NCI-H2107 treated with DMSO at 0.1 percent for 48 hours (cell line): ENCODE measurements at regions not wholly inside any gene's neighbourhood (a gene's known extent, or its start where the extent isn't known, plus 50 kb on each side); places are given as distances from the start of the nearest gene placed in this dataset.

Experiments
- DNase-seq: peaks from one replicate; lab custom pipeline; 2025; ENCODE audit not compliant: unreplicated experiment; lab: John Stamatoyannopoulos, UW

GRCh38 chr4:181964731-181965130, 278.5 kb upstream of the TENM3 start:
- DNase-seq = no peak

DNA sequence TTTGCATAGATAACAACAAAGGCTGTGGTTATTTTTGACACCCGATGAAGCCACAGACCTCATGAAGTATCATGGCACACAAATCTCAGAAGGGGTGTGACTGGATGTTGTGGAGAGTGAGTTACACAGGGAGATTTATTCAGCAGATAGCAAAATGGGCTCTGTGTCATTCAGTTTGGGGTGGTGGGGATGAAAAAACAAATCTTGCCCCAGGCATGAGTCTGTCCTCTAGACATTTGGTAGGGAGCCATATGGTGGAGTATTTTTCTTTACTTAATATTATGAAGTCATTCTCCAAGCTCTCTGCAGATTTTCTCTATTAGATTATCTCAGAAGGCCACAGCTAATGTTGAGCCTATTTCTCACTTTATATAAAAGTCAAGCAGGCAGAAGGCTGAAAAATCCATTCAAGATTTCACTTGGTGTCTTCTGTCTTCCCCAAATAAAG, 277.1 kb upstream of the TENM3 start:
- DNase-seq = no peak

DNA sequence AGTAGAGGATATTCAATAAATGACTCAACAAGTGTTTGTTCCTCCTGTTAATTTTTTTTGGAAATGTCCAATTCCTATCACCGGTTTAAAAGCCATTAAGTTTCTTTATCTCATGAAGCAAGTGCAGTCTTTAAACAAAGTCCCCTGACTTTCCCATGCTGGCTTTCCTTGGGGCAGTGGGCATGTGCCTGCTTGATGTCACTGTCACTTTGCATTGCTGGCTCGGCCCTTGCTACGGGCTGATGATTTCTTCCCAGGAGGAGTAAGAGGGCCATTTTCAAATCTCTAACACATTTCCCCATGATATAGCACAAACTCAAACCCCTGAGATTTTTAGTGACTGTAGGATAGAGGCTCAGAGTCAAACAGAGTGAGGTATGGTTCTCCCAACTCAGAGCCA, 275.8 kb upstream of the TENM3 start:
- DNase-seq = no peak

DNA sequence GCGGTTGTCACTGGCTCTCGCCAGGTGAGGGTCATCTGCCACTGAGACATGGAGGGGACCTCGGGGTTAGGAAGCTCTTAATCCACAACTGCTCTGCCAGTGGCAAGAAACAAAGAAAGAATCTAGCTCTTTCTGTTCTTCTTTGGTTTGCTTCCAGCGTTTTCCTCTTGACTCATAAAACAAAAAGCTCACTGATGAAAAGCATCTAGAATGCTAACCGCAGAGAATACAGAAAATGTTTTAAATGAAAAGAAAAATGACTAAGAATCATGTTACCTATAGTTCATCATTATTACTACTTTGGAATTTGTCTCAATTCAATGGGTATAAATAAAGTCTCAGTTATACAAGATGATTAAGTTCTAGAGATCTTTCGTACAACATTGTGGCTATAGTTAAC, 274.8 kb upstream of the TENM3 start:
- no peak for DNase-seq

DNA sequence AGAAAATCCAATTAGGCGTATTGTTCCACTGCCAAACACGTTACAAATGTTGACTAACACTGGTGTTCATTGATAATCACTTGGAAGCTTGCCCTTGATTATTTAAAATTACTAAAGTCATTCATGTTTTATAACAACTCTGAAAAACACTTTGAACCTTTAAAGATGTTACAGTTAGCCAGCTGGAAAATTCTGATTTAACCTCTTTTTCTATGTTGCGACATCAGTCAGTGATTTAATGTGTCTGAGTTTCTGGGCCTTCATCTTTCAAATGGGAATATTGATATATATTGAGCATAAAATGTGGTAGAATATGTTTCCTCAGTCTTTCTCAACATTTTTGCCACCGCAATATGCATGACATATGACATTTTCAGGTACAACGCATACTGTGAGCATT, 274.1 kb upstream of the TENM3 start:
- no peak for DNase-seq

DNA sequence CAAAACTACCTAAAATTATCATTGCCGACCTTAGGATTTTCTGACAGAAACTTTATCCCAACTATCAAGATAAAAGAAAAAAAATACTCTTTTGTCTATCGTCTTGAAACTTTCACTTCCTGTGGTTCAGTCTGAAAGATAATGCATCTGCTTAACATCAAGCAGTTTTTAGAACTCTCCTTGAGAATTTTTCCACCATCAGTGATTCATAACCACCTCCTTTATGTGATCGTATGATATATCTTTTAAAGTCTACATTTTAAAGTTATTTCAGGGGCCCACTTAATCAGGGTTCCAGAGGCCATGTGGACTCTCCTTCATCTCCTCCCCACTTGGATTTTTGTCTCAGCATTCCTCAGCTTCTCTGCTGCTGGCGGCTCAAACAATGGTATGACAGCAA, 272.8 kb upstream of the TENM3 start:
- no peak for DNase-seq

DNA sequence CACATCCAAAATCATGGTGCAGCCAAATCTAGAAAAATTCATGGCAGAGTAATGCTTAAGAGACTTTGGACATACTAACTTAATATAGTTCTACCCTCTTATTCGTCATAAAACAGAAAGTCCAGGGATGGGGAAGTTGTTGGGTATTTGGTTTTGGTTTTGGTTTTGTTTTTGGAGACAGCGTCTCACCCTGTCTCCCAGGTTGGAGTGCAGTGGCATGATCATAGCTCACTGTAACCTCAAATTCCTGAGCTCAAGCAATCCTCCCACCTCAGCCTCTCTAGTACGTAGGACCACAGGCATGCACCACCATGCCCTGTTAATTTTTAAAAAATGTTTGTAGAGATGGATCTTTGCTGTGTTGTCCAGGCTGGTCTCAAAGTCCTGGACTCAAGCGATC, 271.8 kb upstream of the TENM3 start:
- DNase-seq = no peak

DNA sequence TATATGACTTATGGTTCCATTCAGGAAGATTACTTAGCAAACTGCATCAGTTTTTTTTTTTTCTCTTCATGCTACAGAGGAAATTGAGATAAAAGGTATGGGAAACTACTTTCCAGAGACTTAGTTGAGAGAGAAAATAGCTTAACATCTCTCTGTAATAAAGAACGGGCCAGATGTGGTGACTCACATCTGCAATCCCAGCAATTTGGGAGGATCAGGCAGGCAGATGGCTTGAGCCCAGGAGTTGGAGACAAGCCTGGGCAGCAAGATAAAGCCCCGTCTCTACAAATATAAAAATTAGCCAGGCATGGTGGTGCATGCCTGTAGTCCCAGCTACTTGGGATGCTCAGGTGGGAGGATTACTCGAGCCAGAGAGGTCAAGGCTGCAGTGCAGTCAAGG, 271.2 kb upstream of the TENM3 start:
- DNase-seq = no peak

DNA sequence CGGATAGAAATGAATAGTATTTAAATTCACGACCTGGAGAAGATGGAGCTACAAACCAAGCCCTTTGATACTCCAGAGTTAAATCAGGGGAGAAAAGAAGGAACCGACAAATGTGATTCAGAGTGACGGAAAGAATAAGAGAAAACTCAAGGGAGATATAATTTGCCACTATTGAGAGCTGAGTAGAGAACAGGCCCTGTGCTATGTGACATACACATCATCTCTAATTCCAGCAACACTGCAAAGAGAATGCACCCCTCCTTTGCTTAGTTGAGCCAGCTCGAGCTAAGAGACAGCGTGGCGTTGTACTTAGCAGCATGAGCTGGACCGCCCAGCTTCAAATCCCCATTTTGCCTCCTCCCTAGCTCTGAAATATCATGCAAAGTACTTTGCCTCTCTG, 266.4 kb upstream of the TENM3 start:
- no peak for DNase-seq

DNA sequence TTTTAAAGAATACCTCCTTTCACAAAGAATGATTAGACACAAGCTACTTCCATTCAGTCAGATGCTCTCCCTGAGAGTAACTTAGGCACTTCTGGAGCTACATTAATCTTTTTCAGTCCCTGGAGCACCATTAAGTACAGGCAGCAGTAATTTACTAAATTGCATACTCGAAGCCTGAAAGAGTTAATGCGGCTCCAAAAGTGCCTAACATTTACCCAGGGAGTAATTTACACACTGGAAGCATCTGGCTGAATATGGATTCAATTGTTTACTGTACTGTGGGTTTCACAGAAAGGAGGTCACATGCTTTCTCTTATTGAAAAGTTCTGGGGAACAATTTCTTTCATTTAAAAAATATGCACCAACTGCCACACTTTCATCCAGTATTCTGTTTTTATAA, 260.8 kb upstream of the TENM3 start:
- peak; percentile 53 for DNase-seq

- peak; percentile 61 for DNase-seq
Observed at GRCh38 chr4:181982856-181983255, 260.3 kb upstream of the TENM3 start.

GRCh38 chr4:181987392-181987791, 255.8 kb upstream of the TENM3 start:
- DNase-seq = no peak

- no peak for DNase-seq
Observed at GRCh38 chr4:181989071-181989470, 254.1 kb upstream of the TENM3 start.

- no peak for DNase-seq
Observed at GRCh38 chr4:181991369-181992108, 251.7 kb upstream of the TENM3 start.

- DNase-seq = no peak
Observed at GRCh38 chr4:181998398-181999295, 244.6 kb upstream of the TENM3 start.

DNA sequence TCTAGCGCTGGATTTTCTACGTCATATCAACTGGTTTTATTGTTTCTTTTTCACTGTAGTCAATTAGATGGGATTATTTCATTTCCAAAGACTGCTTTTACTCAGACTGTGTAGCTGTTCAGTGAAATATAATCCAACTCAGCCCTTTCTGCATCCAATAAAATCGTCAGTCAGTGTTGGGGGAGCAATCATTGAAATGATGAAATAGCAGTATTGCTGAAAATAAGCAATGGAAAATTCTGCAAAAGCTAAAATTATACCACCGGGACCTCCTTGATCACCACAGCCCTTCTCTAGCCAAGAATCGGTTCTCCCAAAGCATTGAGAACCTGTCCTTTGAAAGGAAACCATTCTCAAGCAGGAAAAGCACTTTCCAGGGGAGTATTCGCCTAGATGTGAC, 243.1 kb upstream of the TENM3 start:
- no peak for DNase-seq

- DNase-seq = no peak
Observed at GRCh38 chr4:182010876-182011275, 232.3 kb upstream of the TENM3 start.

- DNase-seq = no peak
Observed at GRCh38 chr4:182014164-182014563, 229.0 kb upstream of the TENM3 start.

- DNase-seq = no peak
Observed at GRCh38 chr4:182015014-182015413, 228.2 kb upstream of the TENM3 start.

DNA sequence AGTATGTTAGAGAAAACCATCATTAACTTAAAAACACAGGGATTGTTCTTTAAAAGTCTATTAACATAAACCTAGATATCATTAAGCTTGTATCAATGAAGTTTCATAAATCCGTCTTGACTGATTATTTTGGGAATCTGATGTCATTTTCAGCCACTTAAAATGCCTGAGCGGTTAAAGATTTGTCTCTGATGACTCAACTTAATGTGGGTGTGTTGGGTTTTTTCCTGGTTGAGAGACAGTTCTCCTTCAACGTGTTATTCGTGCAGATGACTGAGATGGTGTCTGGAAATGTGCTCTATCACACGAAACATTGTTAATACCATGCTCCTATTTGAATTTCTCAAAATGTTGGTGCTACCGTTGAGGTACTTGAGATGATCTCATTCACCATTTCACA, 227.3 kb upstream of the TENM3 start:
- DNase-seq = no peak

DNA sequence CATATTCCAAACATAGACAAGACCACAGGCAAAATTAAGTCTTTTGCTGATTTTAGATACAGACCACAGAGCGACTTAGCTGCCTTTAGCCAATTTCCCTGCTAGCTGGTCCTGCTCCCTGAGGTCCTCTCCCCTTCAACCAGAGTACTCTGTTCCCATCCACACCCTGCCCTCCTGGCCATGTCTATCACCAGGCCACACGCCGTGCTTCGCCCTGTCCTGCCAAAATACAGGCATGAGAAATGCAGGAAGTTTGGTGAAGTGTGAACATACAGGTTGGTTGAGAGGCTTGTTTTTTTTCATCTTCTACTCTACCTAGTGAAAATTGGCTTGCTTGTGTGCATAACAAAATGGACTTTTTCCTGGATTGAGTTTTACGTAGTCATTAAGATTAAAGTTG, 226.2 kb upstream of the TENM3 start:
- DNase-seq = no peak

DNA sequence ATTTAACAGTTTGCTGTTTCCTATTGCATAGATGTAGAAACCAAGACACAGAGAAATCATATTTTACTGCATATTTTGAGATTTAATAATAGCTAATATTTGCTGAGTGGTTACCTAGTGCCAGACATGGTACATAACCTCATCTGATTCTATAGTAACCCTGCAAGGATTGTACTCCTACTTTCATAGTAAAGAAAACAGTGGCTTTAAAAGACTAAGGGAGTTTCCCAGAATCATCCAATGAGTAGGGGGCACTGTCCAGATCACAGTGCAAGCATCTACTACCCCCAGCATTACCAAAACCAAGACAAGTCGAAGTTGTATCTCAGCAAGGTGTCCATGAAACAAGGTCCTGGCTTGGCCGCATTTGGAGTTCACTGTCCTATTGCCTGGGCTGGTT, 224.5 kb upstream of the TENM3 start:
- DNase-seq = no peak
